ENCODE measurements at regions not wholly inside any gene's neighbourhood (a gene's known extent, or its start where the extent isn't known, plus 50 kb on each side); places are given as distances from the start of the nearest gene placed in this dataset.
A peak's percentile ranks its signal among the peaks of the same experiment; 100 is the strongest.

- WGBS, 2 donors: 71 to 88% methylated on average over 14 of the region's 14 CpGs
- H3K4me1 ChIP-seq: no peaks in the 10 kb centered on the region
- peak in 1 of 6 donors; percentile 24 for DNase-seq
- H3K4me3 ChIP-seq: no peak overlapping the region
- no peak for TF ChIP-seq CTCF (IDR thresholded peaks at IDR 0.05)
- no peaks in the 10 kb centered on the region for H3K36me3 ChIP-seq
- intact Hi-C loops (cut with DNase I): no loop called here
- ATAC-seq: no peak
- no peaks in the 10 kb centered on the region for H3K9me3 ChIP-seq
- H3K27me3 ChIP-seq: peaks cover 0 to 4% (median 0%) of the 10 kb centered on the region in 4 donors
- H3K27ac ChIP-seq: no peak overlapping the region
- FAIRE-seq: no peak
Observed at GRCh38 chr14:105847400-105847799, 321.0 kb downstream of the TMEM121 start.

DNA sequence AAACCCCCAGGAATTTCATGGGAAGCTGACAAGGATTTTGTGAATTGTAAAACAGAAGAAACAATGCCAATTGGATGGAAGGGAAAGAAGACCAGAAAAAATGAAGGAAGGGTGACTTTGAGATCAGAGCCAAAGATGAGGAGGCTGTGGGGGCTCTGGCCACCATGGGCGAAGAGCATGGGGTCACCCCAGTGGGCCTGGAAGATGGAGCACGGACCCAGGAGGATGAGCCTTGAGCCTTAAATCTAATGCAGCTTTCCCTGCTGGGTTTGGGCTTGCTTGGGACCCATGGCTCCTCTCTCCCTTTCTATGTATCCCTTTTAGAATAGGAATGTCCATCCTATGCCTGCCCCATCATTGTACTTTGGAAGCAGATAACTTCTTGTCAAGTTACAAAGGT is 322.2 kb downstream of the TMEM121 start:
- intact Hi-C loops (cut with DNase I): no loop called here
- Histone ChIP-seq H3K36me3 (no peaks in the 10 kb centered on the region), H3K9me3 (no peaks in the 10 kb centered on the region), H3K27me3 (peaks cover 0 to 4% (median 0%) of the 10 kb centered on the region in 4 donors), H3K4me3 (no peak overlapping the region), H3K4me1 (no peaks in the 10 kb centered on the region), H3K27ac (no peak overlapping the region)
- no peak for FAIRE-seq
- no peak for TF ChIP-seq CTCF (IDR thresholded peaks at IDR 0.05)
- WGBS, 2 donors: 32 to 46% methylated on average over 2 of the region's 2 CpGs
- ATAC-seq: no peak
- DNase-seq: no peak

GRCh38 chr14:105849933-105850626 is 323.7 kb downstream of the TMEM121 start:
- Histone ChIP-seq H3K27me3 (peaks cover 0 to 4% (median 0%) of the 10 kb centered on the region in 4 donors), H3K36me3 (no peaks in the 10 kb centered on the region), H3K27ac (no peak overlapping the region), H3K4me3 (no peak overlapping the region), H3K9me3 (no peaks in the 10 kb centered on the region), H3K4me1 (no peaks in the 10 kb centered on the region)
- TF ChIP-seq CTCF (IDR thresholded peaks at IDR 0.05): no peak
- DNase-seq (peak in 1 of 6 donors; percentile 4), FAIRE-seq (no peak), ATAC-seq (no peak)
- intact Hi-C loops (cut with DNase I): no loop called here
- WGBS, 2 donors: 49 to 71% methylated on average over 9 to 11 of the region's 11 CpGs

- intact Hi-C loops (cut with DNase I): no loop called here
- ATAC-seq: no peak
- Histone ChIP-seq H3K9me3 (no peaks in the 10 kb centered on the region), H3K36me3 (no peaks in the 10 kb centered on the region), H3K4me1 (no peaks in the 10 kb centered on the region), H3K4me3 (no peak overlapping the region), H3K27ac (no peak overlapping the region), H3K27me3 (peaks cover 0 to under 1% (median 0%) of the 10 kb centered on the region in 4 donors)
- 70 to 82% methylated on average over 26 to 27 of the region's 27 CpGs for WGBS, 2 donors
- DNase-seq: peak in 3 of 6 donors; percentile 4 to 46 (median 12)
- no peak for FAIRE-seq
- TF ChIP-seq CTCF (IDR thresholded peaks at IDR 0.05): no peak
Observed at GRCh38 chr14:105850853-105851581, 324.6 kb downstream of the TMEM121 start.
